SHP77 treated with DMSO at 0.1 percent for 48 hours (cell line): ENCODE measurements at regions not wholly inside any gene's neighbourhood (a gene's known extent, or its start where the extent isn't known, plus 50 kb on each side); places are given as distances from the start of the nearest gene placed in this dataset.

ENCODE experiments used
- DNase-seq: peaks from one replicate; lab custom pipeline; 2025; lab: John Stamatoyannopoulos, UW

DNA sequence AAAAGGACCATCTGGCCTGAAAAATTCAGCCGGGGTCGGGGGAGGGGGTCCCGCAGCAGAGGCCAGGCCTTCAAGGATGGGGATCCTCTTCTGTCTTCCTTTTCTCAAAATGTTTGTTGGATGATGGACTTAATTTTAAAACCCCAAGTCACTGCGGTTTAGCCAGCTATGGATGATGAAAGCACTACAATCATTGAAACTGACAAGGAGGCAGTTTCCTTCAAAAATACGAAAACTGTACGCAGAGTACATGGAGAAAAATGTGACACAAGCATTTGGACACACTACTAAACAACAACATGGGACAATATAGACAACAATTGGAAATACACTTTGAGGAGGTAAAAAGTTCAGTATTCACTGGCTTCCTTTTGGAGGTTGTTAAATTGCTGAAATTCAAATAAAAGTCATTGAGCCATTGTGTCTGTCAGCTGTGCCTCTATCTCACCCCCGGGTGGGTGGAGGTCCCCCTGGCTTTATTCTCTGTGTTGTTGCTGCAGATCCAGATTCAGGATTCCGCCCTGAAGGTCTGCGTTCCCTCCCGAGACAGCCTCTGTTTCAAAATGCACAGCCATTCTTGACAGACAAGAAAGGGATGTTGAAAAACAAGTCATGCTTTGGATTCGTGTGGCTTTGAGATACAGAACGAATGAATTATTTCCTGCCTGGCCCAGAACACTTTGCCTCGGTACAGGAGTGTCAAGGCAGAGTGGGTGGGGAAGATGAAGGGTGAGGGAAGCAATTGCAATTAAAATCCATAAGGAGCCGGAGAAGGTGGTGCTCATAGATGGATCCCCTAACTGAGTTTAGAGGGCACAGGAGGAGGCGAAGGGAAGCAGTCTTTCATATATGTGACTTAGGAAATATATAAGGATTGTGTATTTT is 118.2 kb downstream of the TTLL2 start:
- no peak for DNase-seq

DNA sequence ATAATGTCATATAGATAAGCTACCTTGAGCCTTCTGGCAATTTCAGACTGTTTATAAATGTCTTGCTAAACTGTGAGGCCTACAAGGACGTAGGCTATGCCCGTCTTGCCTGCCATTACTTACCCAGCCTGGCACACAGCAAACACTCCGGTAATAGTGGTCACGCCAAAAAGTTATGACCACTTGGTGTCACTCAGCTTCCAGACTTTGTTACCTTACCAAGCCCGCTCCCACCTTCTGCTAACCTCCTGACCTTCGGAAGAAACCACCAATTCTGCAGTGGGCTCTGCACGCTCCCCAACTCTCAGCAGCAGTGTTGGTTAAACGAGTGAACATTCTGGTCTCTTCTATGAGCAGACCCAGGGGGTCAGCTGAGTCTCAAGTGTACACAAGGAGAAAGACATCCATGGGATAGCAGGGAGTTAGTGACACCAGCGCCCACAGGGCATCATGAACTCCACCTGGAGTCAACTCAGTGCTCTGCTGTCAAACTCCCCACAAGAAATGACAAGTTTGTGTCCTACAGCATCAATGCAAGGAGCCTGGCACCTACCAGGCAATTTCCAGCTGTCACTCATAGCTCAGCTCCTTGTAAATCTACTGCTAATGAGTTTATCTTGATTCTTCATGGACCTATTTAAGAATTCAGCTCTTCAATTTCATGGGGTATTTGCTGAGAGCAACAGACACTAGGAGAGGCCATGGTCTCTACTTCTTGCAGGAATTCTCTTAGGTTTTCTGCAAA is 119.9 kb downstream of the TTLL2 start:
- no peak for DNase-seq

DNA sequence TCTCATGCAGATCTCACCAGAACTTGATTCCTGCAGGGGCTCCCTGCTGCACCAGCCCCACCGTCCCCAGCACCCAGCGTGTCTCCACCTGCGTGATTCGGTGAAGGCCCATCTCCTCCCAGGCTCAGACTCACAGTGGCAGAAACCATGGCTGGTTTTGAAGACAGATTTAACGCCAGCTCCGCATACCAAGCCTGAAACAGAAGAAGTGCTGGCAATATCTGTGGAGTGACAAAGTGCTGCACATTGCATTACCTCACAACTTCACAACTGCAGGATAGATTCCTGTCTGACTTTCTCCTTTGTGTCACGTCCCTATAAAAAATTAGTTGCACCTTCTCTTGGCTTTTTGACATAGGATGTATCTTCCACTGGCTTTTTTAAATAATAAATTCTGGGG is 120.7 kb downstream of the TTLL2 start:
- DNase-seq = no peak

- no peak for DNase-seq
Measured at GRCh38 chr6:167446046-167446445, 121.2 kb downstream of the TTLL2 start.

DNA sequence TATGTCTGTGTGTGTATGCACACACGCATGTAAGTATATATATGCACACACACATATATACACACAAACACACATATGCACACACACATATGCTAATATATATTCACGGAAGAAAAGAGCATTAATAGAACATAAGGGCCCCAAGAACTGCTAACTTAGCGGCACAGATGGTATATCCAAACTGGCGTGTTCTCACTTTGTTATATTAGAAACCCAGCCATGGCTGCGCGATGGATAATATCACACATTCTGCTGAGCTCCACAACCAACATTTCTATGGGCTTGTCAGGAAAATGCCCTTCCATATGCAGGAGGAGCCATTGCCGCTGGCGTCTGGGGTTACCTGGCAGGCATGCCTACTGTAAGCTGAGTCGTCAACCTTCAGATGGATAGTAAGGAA is 122.1 kb downstream of the TTLL2 start:
- DNase-seq = no peak

DNA sequence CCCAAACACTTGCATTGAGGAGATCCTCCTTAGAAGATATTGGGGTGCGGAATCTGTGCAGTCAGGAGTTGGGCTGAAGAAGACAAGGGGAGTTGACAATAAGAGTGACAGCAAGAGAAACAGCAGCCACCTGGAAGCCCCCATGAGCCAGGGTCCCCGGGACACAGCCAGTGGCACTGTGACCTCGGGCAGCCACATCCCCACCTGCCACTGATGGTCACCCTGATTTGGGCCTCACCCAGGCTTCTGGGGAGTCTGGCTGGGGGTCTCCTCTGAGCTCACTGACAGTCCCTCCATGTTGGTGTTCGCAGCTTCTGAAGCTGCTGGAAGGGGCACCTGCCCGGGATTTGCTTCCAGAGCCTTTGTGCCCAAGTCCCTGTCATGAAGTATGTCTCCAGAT is 123.5 kb downstream of the TTLL2 start:
- DNase-seq = no peak

- no peak for DNase-seq
Measured at GRCh38 chr6:167449094-167449861, 124.4 kb downstream of the TTLL2 start.

DNA sequence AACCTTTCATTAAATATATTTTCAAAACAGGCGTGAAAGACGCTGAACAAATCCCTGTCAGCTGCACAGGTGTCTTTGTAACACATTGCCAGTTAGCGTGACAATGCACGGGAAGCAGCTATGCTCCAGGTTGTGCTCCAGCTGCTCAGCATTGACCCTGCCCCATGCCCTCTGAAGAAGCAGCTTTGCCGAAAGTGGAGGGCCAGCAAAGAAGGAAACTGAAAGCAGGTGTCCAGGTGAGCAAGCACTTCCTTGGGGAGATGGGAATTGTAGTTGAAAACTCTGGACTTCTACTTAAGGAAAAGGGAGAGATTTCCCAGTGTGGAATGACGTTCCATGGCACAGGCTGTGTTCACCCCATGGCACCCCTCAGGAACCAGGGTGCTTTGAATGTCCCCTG is 125.7 kb downstream of the TTLL2 start:
- DNase-seq = no peak

GRCh38 chr6:167452338-167453081 is 127.6 kb downstream of the TTLL2 start:
- no peak for DNase-seq

GRCh38 chr6:167453082-167453446 is 128.2 kb downstream of the TTLL2 start:
- no peak for DNase-seq

DNA sequence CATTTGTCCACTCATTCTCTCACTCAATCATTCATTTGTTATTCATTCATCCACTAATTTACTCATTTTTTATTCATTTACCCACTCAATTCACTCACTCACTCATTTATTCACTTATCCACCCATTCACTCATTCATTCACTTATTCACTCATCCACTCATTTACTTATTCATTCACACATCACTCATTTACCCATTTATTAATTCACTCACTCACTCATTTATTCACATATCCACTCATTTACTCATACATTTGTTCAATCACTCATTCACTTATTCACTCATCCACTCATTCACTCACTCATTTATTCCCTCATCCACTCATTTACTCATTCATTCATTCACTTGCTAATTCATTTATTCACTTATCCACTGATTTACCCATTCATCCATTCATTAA is 129.1 kb downstream of the TTLL2 start:
- DNase-seq = no peak

DNA sequence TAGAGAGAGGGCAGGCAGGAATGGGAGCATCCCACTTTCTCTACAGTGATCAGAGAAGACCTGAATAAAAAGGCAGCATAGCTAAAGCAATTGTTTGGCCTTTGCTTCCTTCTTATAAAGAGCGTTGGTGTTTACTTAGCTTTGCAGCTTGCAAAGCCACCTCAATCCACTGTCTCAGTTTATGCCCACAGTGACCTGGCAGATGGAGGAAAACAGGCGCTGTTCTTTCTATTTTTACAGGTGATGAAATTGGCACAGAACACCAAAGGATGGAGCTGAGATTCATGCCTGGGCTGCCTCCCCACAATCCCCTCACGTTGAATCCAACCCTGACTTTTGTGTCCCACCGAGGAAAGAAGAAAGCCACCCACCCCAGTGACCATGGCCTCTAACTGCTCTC is 130.5 kb downstream of the TTLL2 start:
- no peak for DNase-seq

GRCh38 chr6:167462514-167463312 is 137.8 kb downstream of the TTLL2 start:
- DNase-seq = no peak

DNA sequence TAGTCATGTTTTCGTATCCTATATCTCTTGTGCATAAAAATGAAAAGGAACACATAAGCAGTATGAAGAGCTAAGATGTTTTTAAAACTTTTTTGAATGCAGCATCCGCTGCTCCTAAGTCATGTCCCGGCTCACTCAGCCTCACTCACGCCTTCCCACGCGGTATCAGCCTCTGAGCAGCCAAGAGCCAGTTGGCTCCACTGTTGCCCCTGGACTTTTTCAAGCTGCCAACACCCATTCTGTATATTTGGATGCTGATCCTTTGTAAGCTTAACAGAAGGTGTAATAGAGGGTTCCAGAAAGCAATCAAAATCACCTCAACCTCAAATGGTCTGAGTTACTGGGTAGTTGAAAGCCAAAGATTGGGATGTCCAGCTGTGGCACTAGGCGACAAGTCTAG is 139.3 kb downstream of the TTLL2 start:
- no peak for DNase-seq

GRCh38 chr6:167465482-167465881 is 140.6 kb downstream of the TTLL2 start:
- DNase-seq = no peak

GRCh38 chr6:167467282-167467681 is 142.4 kb downstream of the TTLL2 start:
- DNase-seq = no peak

DNA sequence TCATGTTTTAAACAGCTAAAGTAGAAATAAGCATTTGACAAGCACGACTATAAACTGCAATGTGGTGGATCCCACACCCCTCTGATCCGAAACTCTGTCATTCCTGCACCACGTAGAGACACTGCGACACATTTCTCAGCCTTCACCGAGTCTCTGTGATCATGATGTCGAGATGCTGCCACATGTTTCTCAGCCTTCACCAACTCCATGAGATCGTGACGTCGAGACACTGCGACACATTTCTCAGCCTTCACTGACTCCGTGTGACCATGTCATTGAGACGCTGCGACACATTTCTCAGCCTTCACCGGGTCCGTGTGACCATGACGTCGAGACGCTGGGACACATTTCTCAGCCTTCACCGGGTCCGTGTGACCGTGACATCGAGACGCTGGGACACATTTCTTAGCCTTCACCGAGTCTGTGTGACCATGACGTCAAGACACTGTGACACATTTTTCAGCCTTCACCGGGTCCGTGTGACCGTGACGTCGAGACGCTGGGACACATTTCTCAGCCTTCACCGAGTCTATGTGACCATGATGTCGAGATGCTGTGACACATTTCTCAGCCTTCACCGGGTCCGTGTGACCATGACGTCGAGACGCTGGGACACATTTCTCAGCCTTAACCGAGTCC is 143.0 kb downstream of the TTLL2 start:
- no peak for DNase-seq

DNA sequence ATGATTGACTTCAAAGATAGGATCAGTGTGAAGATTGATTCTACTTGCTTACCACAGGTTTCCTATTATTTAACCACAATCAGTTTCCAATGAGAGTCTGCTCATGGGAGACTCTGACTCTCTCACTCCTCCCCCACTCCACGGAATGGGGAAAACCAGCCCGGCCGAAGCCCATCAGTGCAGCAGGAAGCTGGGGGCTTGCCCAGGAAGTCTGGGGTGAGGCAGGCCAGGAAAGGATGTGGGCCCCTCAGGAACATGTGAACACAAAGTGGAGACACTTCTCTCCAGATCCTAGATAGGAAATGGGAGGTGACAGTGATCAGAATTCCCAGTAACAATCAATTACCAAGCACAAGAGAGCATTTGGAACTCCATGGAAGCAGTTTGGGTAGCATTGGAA is 144.2 kb downstream of the TTLL2 start:
- DNase-seq = no peak

- no peak for DNase-seq
Measured at GRCh38 chr6:167469672-167470071, 144.8 kb downstream of the TTLL2 start.

GRCh38 chr6:167470101-167470835 is 145.4 kb downstream of the TTLL2 start:
- DNase-seq = no peak
